ENCODE measurements at regions not wholly inside any gene's neighbourhood (a gene's known extent, or its start where the extent isn't known, plus 50 kb on each side); places are given as distances from the start of the nearest gene placed in this dataset.
"Not testable (repeated sequence)": the region's sequence is repeated elsewhere in the genome, so short reads cannot be mapped to it uniquely, and the experiment has no call there.

- Histone ChIP-seq H3K4me1 (no peaks in the 10 kb centered on the region), H3K27ac (no peak overlapping the region), H3K27me3 (ENCODE audit: insufficient read depth in 3 of 3, low read length in 2 of 3) (peaks cover 0 to 3% (median 0%) of the 10 kb centered on the region in 3 donors), H3K36me3 (ENCODE audit: insufficient read depth in 1 of 2, low read depth in 1 of 2) (no peaks in the 10 kb centered on the region), H3K9me3 (no peaks in the 10 kb centered on the region), H3K4me3 (no peak overlapping the region)
- 82 to 83% (median 82%) methylated on average over 4 of the region's 4 CpGs for WGBS, 3 donors
- DNase-seq (no peak), ATAC-seq (no peak)
- intact Hi-C loops (cut with DNase I) = no loop called here
- TF ChIP-seq CTCF (IDR thresholded peaks at IDR 0.05) = no peak
Observed at GRCh38 chr4:77248805-77249204, 91.8 kb downstream of the CCNG2 start.

- intact Hi-C loops (cut with DNase I) = no loop called here
- TF ChIP-seq CTCF (IDR thresholded peaks at IDR 0.05) = no peak
- no peaks in the 10 kb centered on the region for H3K36me3 ChIP-seq (ENCODE audit: insufficient read depth in 1 of 2, low read depth in 1 of 2)
- 55 to 66% (median 60%) methylated on average over 3 of the region's 3 CpGs for WGBS, 3 donors
- no peaks in the 10 kb centered on the region for H3K9me3 ChIP-seq
- H3K4me1 ChIP-seq = no peaks in the 10 kb centered on the region
- peaks cover 0 to 3% (median 0%) of the 10 kb centered on the region in 3 donors for H3K27me3 ChIP-seq (ENCODE audit: insufficient read depth in 3 of 3, low read length in 2 of 3)
- no peak for DNase-seq
- ATAC-seq = no peak
- H3K27ac ChIP-seq = no peak overlapping the region
- no peak overlapping the region for H3K4me3 ChIP-seq
Observed at GRCh38 chr4:77251751-77252150, 94.7 kb downstream of the CCNG2 start.

GRCh38 chr4:77263247-77263646 is 106.2 kb downstream of the CCNG2 start:
- Histone ChIP-seq H3K27ac (no peak overlapping the region), H3K4me3 (no peak overlapping the region), H3K4me1 (no peaks in the 10 kb centered on the region), H3K27me3 (ENCODE audit: insufficient read depth in 3 of 3, low read length in 2 of 3) (no peaks in the 10 kb centered on the region), H3K9me3 (peaks cover 6% of the 10 kb centered on the region), H3K36me3 (ENCODE audit: insufficient read depth in 1 of 2, low read depth in 1 of 2) (no peaks in the 10 kb centered on the region)
- no peak for DNase-seq
- no peak for ATAC-seq
- no peak for TF ChIP-seq CTCF (IDR thresholded peaks at IDR 0.05)
- intact Hi-C loops (cut with DNase I) = no loop called here
- WGBS, 3 donors = 77 to 86% (median 82%) methylated on average over 2 of the region's 2 CpGs

- DNase-seq; ATAC-seq; H3K9me3 ChIP-seq; H3K36me3 ChIP-seq (ENCODE audit: insufficient read depth in 1 of 2, low read depth in 1 of 2); H3K4me3 ChIP-seq; intact Hi-C loops (cut with DNase I); H3K27me3 ChIP-seq (ENCODE audit: insufficient read depth in 3 of 3, low read length in 2 of 3); H3K27ac ChIP-seq; H3K4me1 ChIP-seq: not testable (repeated sequence)
- WGBS, 3 donors = 60 to 89% (median 86%) methylated on average over 4 of the region's 4 CpGs
Observed at GRCh38 chr4:77263976-77264375, 107.0 kb downstream of the CCNG2 start.

- Histone ChIP-seq H3K9me3 (peaks cover 6% of the 10 kb centered on the region), H3K4me1 (no peaks in the 10 kb centered on the region), H3K27ac (no peak overlapping the region), H3K36me3 (ENCODE audit: insufficient read depth in 1 of 2, low read depth in 1 of 2) (no peaks in the 10 kb centered on the region), H3K27me3 (ENCODE audit: insufficient read depth in 3 of 3, low read length in 2 of 3) (no peaks in the 10 kb centered on the region), H3K4me3 (no peak overlapping the region)
- intact Hi-C loops (cut with DNase I) = no loop called here
- TF ChIP-seq CTCF (IDR thresholded peaks at IDR 0.05) = no peak
- ATAC-seq (no peak), DNase-seq (no peak)
- WGBS, 3 donors = 62 to 72% (median 65%) methylated on average over 2 of the region's 2 CpGs
Observed at GRCh38 chr4:77264826-77265225, 107.8 kb downstream of the CCNG2 start.

Measured in psoas muscle (tissue), 7 donors.